Kasumi-1 (cell line): ENCODE measurements at regions not wholly inside any gene's neighbourhood (a gene's known extent, or its start where the extent isn't known, plus 50 kb on each side); places are given as distances from the start of the nearest gene placed in this dataset.
A peak's percentile ranks its signal among the peaks of the same experiment; 100 is the strongest.

ENCODE experiments used
- DNase-seq, 2 experiments: peaks; one replicate each; lab custom pipeline; 2025; lab: John Stamatoyannopoulos, UW

DNA sequence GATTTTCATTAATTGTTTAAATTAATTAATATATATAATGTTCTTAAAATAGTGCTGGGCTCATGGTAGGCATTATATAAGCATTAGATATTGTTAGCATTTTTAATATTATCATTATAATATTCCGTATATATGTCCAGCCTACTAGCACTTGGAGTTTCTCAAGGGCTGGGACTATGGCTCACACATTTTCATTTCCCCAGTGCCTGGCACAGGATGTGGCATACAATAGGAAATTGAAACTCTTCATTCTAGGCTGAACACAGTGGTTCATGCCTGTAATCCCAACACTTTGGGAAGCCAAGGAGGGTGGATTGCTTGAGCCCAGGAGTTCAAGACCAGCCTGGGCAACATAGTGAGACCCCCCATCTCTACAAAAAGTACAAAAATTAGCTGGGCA is 170.4 kb downstream of the RSL24D1 start:
- no peak for DNase-seq

DNA sequence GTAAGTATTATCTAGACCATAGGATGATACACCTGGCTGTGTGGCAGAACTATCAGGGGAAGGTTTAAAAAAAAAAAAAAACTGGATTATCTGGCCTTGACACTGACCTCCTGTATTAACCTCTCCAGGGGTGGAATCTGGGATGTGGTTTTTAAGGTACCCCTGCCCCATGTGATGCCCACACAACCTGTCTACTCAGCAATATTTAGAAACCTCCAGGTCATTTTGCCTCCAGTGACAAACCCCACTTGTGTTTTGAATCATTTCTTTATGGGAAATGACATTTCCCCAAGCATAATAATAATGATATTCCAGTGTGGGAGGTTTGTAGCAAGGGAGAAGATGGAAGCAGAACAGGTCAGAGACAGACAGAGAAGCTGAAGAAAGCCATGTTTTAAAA is 179.1 kb downstream of the RSL24D1 start:
- DNase-seq: no peak

DNA sequence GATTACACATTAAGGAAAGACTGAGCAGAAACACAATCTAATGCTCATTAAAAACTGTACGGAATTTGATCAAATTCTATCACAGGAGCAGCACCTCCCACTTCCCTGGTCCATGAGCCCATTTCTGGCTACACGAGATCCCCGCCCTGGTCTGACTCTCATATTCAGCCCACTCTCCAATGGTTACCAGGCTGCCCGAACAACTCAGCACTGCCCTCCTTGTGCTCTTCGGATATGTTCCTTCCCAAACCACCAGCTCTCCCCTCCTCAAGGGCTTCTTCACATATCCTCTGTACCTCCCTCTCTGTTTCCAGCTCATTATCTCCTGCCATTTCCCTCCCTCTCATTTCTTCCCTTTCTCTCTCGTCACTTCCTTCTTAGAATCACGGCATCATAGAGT is 180.5 kb downstream of the RSL24D1 start:
- DNase-seq: no peak

DNA sequence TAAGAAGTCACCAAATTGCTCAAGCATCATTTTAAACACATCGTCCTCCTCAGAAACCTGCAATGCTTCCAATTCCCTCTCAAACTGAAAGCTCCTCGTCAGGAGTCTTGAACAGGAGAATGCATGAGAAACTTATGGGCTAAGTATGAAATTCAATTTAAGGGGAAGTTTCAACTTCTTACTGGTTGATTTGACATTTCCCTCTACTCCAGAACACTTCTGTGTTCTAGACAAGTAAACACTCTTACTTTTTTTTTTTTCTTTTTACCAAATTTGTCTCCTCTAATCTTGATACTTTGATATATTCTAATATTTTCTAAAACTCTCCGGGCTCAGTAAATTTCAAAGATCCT is 181.7 kb downstream of the RSL24D1 start:
- DNase-seq: no peak

DNA sequence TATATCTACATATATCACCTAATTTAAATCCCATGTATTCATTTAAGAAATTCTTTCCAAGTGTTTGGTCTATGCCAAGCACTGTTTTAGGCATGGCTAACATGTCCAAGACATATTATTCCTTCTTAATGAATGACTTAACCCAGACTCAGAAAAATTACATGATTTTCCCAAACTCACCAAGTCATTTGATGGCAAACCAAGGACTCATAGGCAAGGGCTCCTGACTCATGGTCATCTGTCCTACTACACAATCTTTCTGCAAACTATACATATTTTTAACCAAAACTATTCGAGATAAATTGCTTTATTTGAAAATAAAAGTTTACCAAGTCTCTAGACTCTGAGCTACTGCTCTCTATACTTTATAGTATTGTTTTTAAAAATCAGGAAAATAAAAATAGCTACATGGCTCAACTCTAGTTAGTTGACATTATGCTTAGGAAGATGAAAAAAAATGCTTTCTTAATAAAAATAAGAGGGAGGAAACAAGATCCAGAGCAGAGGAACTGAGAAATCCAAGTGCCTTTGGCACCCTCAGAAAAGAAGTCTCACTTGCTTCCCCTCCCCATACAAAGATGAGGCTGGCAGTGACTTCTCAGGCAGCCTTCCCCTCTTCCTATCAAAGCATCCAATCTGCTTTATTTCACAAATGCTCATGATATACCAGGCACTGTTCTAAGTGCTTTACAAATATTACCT is 182.2 kb downstream of the RSL24D1 start:
- no peak for DNase-seq

DNA sequence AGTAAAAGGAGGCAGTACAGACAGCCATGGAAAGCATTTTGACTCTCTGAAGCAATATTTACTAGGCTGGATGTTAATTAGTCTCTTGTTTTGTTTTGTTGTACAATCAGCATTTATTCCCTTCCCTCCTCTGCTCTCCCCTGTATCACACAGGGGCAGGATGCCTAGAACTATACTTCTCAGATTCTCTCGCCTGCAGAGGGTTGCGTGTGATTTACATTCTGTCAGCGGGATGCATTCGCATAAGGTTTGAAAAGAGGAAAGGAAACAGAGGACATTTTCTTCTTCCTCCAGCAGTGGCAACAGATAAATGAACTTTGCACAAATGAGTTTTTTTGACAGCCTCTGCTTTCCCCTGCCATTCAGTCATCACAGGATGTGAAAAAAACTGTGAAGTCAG is 188.3 kb downstream of the RSL24D1 start:
- DNase-seq: no peak

DNA sequence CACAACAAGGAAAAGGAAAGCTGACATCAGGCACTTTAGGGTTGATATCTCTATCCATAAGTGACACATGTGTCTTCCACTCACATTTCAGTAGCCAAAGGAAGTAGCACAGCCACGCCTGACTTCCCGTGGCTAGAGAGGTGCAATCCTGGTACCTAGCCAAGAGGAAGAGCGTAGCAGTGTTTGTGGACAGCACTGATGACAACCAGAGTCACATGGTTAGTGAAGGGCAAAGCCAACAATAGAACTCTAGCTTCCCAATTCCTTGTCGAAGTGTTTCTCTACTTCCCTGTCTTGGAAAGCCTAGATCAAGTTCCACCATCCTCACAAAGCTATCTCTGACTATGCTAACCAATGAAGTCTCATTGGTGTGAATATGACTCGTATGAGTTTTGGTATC is 189.2 kb downstream of the RSL24D1 start:
- peak; percentile 14 to 19 for DNase-seq

DNA sequence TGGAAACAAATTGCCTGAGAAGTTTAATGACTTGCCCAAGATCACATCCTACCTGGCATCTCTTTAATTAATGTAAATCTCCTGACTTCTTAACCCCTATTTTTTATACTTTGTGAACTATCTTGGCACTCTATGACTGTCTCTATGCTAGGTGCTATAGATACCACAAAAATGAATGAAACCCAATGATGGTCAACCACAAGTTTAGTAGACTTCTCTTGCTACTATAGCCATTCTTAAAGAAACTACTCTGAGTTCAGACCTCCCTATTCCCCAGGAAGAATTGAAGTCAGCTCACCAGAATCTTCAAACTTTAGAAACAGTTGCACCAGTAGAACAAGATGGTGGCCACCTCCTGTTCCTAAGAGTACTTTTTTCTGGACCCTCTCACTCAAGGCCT is 191.1 kb downstream of the RSL24D1 start:
- no peak for DNase-seq

DNA sequence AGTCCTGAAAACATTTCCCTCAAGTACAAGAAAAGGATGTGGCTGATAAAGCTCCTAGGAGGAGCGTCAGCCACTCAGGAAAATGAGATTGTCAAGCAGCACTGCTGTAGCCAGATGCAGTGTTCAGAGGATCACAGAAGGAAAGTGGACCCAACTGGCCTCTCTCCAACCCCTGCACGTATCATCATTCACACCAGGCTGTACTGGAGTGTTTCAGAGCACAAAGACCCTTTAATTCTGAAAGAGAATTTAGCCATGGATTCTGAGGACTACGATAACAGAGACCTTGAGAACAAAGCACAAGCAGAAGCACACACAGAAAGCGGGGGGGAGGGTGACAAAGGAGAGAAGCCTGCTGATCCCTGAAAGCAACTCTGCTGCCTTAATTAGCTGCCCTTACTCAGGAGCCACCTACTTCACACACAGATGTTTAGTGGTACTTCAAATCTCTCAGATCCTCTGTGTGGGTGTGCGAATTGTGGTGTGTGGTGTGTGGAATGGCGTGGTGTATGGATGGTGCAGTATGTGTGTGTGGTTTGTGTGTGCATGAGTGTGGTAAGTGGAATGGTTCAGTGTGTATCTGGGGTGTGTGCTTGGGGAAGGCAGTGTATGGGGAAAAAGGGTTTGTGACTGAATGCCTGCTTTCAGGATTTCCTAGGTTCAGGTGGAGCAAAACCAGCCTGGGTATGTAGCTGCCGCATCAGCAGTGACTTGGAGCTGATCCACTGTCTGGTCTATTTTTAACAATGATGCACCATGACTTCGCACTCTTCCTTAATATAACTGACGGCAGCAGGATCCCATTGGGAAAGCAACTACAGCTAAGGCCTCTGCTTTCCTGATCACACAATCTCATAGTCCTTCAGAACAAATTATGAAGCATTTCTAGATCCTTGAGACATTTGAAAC is 192.5 kb downstream of the RSL24D1 start:
- DNase-seq: no peak

DNA sequence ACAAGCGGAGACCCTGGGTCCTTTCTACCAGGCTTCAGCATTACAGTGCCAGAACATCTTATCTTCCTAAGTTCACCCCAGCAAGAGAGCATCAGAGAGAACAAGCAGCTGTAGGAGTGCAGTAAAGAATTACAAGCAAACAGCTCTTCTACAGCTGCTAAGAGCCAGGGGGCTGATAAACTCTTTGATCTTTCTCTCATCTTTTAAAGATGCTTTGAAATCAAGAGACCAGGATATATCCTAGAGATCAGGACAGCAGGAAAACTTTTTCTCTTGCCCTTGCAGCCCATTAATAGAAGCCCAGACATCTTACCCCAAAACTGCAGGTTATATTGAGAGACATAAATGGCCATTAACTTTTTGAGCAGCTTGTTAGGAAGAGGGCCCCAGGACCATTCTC is 198.1 kb downstream of the RSL24D1 start:
- DNase-seq: no peak

DNA sequence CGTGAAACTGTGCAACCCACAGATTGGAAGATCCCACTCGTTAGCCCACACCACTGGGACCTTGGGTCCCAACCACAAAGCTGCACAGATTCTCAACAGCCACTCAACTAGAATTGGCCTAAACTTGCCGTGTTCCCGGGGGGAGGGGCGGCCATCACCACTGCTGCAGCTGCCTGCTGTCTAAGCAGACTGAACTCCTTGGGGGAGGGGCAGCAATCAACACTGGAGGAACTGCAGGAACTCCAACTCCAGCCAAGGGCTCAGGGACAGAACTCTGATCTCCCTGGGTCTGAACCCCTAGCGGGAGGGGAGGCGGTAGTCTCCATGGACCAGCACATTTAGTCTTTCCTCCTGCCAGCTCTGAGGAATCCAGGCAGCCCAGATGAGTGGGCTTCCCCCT is 205.9 kb downstream of the RSL24D1 start:
- no peak for DNase-seq

DNA sequence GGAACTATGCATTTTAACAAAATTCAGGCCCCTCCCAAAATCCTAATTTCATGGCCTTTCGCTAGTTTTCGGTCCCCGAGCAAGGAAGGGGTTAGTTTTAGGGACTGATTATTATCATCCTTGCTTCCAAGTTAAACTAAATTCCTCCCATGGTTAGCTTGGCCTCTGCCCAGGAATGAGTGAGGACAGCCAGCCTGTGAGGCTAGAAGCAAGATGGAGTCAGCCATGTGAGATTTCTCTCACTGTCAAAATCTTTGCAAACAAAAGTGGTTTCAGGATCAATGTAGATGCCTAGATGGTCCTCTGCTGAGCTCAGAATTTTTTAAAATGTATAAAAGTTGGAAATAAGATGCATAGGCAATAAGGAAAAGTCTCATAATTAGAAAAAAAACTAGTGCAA is 208.9 kb downstream of the RSL24D1 start:
- no peak for DNase-seq

DNA sequence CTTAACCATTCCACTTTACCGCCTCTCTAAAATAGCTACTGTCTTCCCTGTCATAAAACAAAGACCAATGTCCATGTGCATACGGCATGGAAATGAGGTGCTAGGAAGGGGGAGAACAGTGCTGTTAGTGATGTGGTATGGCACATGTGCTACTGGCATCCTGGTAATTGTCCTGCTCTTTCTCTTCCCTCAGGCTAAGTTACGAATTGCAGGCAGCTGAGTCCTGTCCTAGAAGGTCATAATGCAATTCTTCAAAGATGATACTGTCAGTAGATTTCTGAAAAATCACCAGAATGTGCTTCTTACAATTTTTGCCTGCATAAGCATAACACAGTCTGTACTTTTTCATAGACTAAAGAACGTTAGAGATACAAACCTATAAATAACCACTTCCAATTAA is 216.8 kb downstream of the RSL24D1 start:
- no peak for DNase-seq

DNA sequence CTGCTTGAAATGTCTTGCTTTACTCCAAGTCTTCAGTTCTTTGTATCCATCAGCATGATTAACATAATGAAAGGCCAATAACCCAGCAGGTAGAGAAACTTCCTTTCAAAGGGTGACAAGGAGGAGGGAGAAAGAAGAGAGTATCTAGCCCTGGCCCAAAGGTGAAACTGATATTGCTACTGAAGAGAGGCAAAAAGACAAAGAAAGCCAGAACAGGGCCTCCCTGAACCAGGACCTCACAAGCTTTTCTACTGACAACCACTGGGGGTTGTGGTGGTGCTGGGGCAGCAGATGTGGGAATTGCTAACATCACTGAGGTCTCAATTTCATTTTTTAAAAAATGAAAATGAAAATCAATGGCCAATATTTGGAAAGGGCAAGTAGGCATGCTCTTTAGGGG is 234.1 kb downstream of the RSL24D1 start:
- no peak for DNase-seq

DNA sequence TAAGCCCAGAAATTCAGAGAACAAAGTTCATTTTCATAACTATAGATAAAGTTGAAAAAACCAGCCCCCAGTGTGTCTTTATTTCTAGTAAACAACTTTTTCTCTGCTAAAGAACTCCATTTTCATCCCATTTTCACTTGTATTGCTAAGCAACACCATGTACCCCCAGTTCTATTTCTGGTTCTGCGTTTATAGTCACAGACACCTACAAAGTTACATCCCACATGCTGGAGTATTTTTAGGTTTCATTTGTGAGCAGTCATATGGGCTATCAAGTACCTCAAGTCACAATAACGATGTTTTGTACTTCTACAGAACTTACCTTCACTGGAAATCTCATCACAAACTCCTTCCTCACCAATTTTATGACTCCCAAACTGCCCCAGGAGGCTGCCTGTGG is 236.5 kb downstream of the RSL24D1 start:
- DNase-seq: no peak

DNA sequence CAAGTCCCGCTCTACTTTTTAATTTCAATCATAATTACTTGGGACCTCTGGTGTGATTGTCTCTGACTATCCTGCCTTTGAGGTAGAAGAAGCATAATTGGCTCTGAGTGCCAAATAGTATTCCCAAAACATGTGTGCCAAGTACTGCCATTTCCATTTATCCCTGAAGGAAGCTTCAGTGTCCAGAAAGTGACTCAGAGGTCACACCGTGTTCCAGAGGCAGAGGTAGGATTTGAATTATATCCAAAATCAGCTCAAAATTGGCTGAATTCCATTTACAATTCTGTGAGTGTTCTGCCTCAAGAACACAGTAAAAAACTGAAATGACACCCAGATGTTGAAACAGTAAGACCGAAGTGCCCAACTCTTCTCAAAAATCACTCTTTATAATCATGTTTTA is 255.3 kb downstream of the RSL24D1 start:
- no peak for DNase-seq

DNA sequence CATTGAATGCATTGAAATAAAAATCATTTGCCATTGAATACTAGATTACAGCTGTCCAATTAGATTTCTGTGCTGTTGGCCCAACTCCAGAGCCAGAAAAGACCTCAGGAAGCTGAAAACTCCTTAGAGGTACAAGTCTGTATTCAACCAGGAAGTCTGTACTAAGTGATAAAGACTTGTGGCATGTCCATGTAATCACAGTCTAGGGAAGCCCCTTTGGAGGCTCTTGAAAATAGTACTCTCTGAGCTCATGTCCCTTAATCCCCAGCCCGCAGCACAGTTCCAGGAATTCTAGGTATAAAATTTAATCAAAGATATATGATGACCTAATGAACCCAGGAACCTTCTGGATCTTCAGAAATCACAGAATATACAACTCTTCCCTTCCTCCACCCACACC is 279.4 kb downstream of the RSL24D1 start:
- DNase-seq: no peak

DNA sequence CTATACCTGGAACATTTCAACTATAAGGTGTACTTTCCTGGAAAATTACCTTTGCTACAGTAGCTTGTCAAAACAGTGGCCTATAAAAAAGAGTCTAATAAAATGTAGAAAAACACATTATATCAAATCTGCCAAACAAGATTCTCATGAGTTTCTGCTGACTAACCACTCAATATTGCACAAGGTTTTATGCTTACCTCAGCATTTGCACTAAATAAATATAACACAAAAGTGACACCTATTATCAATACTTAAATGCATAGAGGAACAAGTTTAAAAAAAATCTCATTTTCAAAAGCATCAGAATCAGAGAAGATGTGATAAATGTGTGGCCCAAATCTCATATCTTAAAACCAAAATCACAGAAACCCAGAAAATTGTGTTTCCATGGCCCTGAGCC is 281.4 kb downstream of the RSL24D1 start:
- no peak for DNase-seq

DNA sequence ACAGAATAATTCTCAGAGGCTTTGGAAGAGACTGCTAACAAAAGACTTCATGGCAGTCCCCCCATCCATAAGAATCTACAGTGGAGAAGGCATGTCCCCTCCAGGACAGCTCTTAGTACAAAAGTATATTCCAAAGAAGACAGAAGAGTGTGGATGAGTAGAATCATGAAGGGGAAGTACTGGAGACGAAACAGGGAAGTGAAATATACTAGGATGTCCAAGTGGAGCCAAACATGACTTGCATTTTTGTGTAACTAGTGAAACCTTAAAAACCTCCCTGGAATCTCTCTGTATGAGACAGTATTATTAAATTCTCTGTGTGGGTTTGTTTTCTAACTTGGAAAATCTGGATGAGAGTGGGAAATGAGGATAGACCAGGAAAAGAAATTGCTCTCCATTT is 312.4 kb downstream of the RSL24D1 start:
- peak; percentile 47 to 53 for DNase-seq

DNA sequence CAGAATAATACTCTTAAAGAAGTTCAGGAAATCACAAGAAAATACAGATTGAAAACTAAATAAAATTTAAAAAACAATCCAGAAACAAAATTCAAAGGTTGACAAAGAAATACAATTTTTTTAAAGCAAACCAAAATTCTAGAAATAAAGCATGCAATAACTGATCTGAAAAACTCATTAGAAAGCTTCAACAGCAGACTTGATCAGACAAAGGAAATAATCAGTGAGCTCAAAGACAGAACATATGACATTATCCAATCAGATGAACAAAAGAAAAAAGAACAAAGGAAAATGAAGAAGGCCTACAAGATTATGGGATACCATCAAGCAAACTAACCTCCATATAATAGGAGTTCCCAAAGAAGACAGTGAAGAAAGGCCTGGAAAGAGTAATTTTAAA is 336.8 kb downstream of the RSL24D1 start:
- DNase-seq: no peak

DNA sequence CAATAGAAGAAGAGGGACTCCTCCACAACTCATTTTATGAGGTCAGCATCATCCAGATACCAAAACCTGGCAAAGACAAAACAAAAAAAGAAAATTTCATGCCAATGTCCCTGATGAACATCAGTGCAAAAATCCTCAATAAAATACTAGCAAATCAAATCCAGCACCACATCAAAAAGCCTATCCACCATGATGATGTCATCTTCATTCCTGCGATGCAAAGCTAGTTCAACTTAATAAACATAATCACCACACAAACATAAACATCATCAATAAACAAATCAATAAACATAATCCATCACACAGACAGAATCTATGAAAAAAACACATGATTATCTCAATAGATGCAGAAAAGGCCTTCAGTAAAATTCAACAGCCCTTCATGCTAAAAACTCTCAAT is 342.1 kb downstream of the RSL24D1 start:
- DNase-seq: no peak

DNA sequence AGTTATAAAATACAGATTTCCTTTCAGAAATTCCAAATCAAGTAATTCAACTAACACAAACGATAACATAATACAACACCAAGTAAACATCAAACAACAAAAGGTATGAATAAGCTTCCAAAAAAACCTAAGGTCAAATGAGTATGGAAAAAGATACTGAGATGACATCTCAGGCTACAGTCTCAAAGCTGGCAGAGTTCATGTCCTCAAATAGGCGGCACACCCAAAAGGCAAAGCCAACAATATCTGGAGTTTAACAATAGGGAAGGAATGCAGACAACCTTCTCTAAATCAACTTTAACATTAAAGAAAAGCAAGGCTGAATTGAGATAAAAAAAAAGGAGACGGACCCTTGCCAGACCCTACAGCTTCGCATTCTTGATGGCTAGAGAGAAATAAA is 346.6 kb downstream of the RSL24D1 start:
- no peak for DNase-seq

DNA sequence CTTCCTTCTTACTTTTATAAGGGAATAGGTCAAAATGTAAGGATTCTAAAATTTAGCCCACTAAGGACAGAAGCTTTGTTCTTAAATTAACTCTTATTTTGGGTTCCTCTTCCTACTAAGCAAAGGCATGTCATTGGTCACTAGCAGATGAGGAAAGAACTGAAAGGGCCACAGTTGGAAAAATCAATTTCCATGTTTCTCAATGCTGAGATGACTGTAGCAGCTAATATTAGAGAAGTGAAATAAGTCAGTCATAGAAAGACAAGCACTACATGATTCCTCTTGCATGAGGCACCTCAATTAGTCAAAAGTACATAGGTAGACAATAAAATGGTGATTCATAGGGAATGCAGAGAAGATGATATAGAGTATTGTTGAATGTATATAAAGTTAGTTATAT is 353.7 kb downstream of the RSL24D1 start:
- DNase-seq: no peak
